Prostate gland (tissue), 2 donors: ENCODE measurements at regions not wholly inside any gene's neighbourhood (a gene's known extent, or its start where the extent isn't known, plus 50 kb on each side); places are given as distances from the start of the nearest gene placed in this dataset.
A peak's percentile ranks its signal among the peaks of the same experiment; 100 is the strongest.

Source experiments
- DNase-seq: peaks from one replicate; pipeline ENCODE4 v3.0.0-alpha.2; 2019; ENCODE audit warnings: low spot score
- H3K27ac ChIP-seq, 2 donors: fragments of 200-600 bp; sonication (generic); 2 replicates each; pipeline ENCODE4 v1.5.1; 2017 to 2019
- H3K27me3 ChIP-seq: fragments of 200-600 bp; sonication (generic); replicated peaks from 2 replicates; pipeline ENCODE4 v1.5.1; 2019; ENCODE audit not compliant: insufficient read depth
- H3K36me3 ChIP-seq, 2 donors: fragments of 200-600 bp; sonication (generic); 1 replicate in 1 of 2; 2 replicates in 1 of 2; pipeline versions ENCODE4 v1.5.1 to v1.8.1; 2017 to 2019
- H3K4me1 ChIP-seq: fragments of 200-600 bp; sonication (generic); replicated peaks from 2 replicates; pipeline ENCODE4 v1.5.1; 2019
- H3K4me3 ChIP-seq, 2 donors: fragments of 200-600 bp; sonication (generic); 2 replicates each; pipeline ENCODE4 v1.5.1; 2017 to 2019
- H3K9me3 ChIP-seq: fragments of 200-600 bp; sonication (generic); 2 replicates; pipeline ENCODE4 v1.5.1; 2017
- POLR2A ChIP-seq: fragments of 450-650 bp; IDR thresholded peaks from one replicate; pipeline ENCODE4 v1.6.1; 2016; ENCODE audit warnings: antibody characterized with exemption, mild to moderate bottlenecking
- POLR2AphosphoS5 ChIP-seq: sonication (generic); formaldehyde crosslinking; IDR thresholded peaks from one replicate; pipeline ENCODE4 v1.6.1; 2017; ENCODE audit warnings: antibody characterized with exemption
- WGBS: methylation state at CpG from one replicate; pipeline ENCODE4 v1.1.5; 2018; 5-methylcytosine and 5-hydroxymethylcytosine counted together
- intact Hi-C: fragments of 100-400 bp; cut with DNase I; formaldehyde crosslinking; loops from one replicate; pipeline ENCODE4 v1.14.2; 2022
- TF ChIP-seq, protein P1 (sequence below), 4 experiments: fragments of 200-600 bp in 2 of 4; fragments of 450-650 bp in 2 of 4; sonication (generic) in 2 of 4; IDR thresholded peaks; 1 replicate in 3 of 4; 2 replicates in 1 of 4; pipeline ENCODE4 v1.5.1; 2016 to 2019; ENCODE audit warnings: antibody characterized with exemption in 4 of 4, mild to moderate bottlenecking in 2 of 4, moderate library complexity in 2 of 4

DNA sequence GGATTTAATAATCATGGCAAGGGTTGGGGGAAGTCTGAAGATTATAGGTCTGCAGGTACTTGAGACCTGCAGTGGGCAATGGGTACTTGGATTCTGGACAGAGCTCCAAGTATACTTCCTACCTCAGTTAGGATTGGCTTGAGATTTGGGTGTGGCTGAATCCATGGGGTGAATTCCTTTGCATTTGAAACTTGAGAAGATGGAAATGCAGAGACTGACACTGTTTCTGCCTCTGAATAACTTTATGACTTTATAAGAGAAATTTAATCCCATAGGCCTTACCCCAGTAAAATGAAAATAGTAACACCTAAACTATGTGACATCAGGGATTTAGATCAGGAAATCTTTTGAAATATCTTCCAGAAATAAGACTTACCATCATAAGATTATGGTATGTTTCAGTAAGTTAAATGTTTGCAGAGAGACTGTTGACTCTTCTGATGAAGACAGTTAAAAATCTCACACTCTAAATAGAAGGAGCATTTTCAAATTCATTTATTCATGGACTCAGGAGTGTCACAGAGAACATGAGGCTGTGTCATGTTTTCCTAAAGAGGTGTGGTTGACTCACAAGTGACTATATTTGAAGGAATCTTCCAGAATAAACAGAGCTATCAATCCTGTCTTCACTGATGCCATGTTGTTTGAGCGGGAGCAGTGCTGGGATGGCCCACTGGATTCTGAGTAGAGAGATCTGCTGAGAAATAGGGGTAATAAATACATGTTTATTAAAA lies 513.5 kb upstream of the NR3C2 start:
- intact Hi-C loops, result no loop called here
- Histone ChIP-seq H3K27me3 (no peaks in the 10 kb centered on the region), H3K36me3 (no peaks in the 10 kb centered on the region), H3K27ac (no peak overlapping the region), H3K4me3 (no peak overlapping the region), H3K9me3 (no peaks in the 10 kb centered on the region), H3K4me1 (no peaks in the 10 kb centered on the region)
- WGBS, result 100% methylated on average over 1 of the region's 1 CpG
- TF ChIP-seq, protein P1, sequence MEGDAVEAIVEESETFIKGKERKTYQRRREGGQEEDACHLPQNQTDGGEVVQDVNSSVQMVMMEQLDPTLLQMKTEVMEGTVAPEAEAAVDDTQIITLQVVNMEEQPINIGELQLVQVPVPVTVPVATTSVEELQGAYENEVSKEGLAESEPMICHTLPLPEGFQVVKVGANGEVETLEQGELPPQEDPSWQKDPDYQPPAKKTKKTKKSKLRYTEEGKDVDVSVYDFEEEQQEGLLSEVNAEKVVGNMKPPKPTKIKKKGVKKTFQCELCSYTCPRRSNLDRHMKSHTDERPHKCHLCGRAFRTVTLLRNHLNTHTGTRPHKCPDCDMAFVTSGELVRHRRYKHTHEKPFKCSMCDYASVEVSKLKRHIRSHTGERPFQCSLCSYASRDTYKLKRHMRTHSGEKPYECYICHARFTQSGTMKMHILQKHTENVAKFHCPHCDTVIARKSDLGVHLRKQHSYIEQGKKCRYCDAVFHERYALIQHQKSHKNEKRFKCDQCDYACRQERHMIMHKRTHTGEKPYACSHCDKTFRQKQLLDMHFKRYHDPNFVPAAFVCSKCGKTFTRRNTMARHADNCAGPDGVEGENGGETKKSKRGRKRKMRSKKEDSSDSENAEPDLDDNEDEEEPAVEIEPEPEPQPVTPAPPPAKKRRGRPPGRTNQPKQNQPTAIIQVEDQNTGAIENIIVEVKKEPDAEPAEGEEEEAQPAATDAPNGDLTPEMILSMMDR (IDR thresholded peaks at IDR 0.05), result no peak
- no peak for DNase-seq

DNA sequence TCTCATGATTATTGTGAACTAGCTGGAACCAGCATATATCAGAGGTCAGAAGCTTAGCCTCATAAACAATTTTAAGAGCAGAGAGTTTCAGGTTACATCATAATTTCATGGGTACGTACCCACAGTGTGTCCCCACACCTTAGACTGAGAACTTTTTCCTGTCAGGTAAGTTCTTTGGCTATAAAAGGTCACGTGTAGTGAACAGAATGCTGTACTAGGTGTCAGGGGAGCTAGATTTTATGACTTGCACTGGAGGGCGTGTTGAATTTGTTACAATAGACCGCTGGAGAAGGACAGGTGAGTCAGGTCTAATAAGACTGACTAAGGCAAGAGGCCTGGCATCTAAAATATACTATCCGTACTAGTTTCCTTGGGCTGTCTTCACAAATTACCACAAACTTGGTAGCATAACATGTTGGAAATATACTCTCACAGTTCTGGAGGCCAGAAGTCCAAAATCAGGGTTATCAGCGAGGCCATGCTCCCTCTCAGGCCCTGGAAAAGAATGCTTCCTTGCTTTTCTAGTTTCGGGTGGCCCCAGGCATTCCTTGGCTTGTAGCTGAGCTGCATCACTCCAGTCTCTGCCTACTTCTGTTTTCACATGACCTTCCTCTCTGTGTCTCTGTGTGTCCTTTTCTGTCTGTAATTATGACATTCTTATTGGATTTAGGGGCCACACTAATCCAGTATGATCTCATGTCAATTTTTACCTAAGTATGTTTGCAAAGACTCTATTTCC lies 512.0 kb upstream of the NR3C2 start:
- no peaks in the 10 kb centered on the region for H3K4me1 ChIP-seq
- TF ChIP-seq POLR2A (no peak), POLR2AphosphoS5 (peak; percentile 45)
- intact Hi-C loops, result no loop called here
- WGBS, result 66% methylated on average over 7 of the region's 7 CpGs
- no peak overlapping the region for H3K27ac ChIP-seq
- H3K9me3 ChIP-seq, result no peaks in the 10 kb centered on the region
- no peaks in the 10 kb centered on the region for H3K27me3 ChIP-seq
- H3K4me3 ChIP-seq, result no peak overlapping the region
- no peaks in the 10 kb centered on the region for H3K36me3 ChIP-seq
- DNase-seq, result no peak

DNA sequence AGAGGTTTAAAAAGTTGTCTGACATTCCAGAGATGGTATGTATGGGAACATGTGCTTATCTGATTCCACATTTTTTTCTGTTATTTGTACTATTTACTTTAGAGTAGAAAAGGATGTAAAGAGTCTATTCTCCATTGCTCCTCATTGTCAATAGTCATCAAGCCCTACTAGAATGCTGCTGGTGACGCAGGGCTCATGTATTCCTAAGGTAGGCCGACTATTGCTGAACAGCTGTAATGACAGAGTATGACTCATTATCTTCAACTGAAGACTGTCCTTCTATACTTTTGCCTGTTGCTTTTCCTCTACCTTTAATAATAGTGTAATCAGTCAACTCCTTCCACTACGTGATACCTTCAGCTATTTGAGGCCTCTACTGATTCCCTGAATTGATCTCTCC lies 509.1 kb upstream of the NR3C2 start:
- WGBS, result 91% methylated on average over 3 of the region's 3 CpGs
- TF ChIP-seq POLR2AphosphoS5 (no peak), POLR2A (no peak)
- TF ChIP-seq, protein P1 (IDR thresholded peaks at IDR 0.05), result no peak
- no peak overlapping the region for H3K27ac ChIP-seq
- H3K4me3 ChIP-seq, result no peak overlapping the region
- H3K27me3 ChIP-seq, result no peaks in the 10 kb centered on the region
- intact Hi-C loops, result no loop called here
- no peaks in the 10 kb centered on the region for H3K9me3 ChIP-seq
- DNase-seq, result no peak
- H3K36me3 ChIP-seq, result no peaks in the 10 kb centered on the region
- H3K4me1 ChIP-seq, result no peaks in the 10 kb centered on the region

DNA sequence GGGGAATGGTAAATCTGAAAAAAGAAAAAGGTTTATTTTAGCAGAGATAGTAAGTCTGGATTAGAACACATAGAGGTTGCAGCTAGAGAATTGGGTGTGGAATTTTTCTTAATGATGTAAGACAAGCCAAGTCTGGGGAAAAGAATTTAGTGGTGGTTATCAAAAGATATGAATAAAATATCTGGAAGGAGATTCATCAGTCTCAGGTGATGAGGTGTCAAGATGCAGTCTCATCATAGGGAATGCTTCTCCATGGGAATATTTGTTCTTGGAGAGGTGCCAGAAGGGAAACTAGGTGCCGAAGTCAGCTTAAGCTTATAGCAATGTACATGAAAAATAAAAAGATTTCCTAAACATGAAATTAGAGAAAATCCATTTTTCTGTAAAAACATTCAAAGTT lies 504.1 kb upstream of the NR3C2 start:
- WGBS, result 96% methylated on average over 1 of the region's 1 CpG
- Histone ChIP-seq H3K27me3 (no peaks in the 10 kb centered on the region), H3K9me3 (no peaks in the 10 kb centered on the region), H3K4me1 (no peaks in the 10 kb centered on the region), H3K27ac (no peak overlapping the region), H3K4me3 (no peak overlapping the region), H3K36me3 (no peaks in the 10 kb centered on the region)
- intact Hi-C loops, result no loop called here
- TF ChIP-seq POLR2AphosphoS5 (no peak), POLR2A (no peak)
- TF ChIP-seq, protein P1 (IDR thresholded peaks at IDR 0.05), result no peak
- DNase-seq, result no peak

DNA sequence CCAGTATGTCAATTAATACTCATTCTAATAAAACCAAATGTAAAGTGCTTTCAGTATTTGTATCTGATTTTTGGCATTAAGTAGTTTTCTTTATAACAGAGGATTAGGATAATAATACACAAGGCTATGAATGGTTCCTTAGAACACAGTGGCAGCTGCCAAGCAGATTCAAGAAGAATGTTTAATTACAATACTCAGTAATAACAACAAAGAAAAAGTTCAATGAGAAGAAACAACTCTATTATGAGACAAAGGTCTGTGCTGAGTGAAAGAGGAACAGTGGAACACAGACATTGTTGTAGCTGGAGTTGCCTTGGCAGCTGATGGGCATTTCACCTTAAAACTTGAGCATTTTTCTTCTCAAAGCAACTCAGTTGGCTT lies 502.6 kb upstream of the NR3C2 start:
- DNase-seq, result no peak
- no peaks in the 10 kb centered on the region for H3K9me3 ChIP-seq
- H3K4me3 ChIP-seq, result no peak overlapping the region
- TF ChIP-seq POLR2A, result no peak
- TF ChIP-seq POLR2AphosphoS5, result no peak
- TF ChIP-seq, protein P1 (IDR thresholded peaks at IDR 0.05), result no peak
- intact Hi-C loops, result no loop called here
- H3K36me3 ChIP-seq, result no peaks in the 10 kb centered on the region
- H3K4me1 ChIP-seq, result no peaks in the 10 kb centered on the region
- no peak overlapping the region for H3K27ac ChIP-seq
- H3K27me3 ChIP-seq, result no peaks in the 10 kb centered on the region
